HepG2 (cell line): ENCODE measurements at regions not wholly inside any gene's neighbourhood (a gene's known extent, or its start where the extent isn't known, plus 50 kb on each side); places are given as distances from the start of the nearest gene placed in this dataset.

Experiments
- ATAC-seq: fragments of 200-7000 bp; cut with Tn5 transposase; 3 replicates; pipeline ENCODE4 v1.9.1; 2020; ENCODE audit warnings: mild to moderate bottlenecking, moderate library complexity
- BruUV-seq: library from RNA; stranded (reverse); fragments of 400-500 nt; replicated peaks from 2 replicates; lab custom pipeline; 2021; lab: Mats Ljungman, UMichigan
- CTCF ChIA-PET: fragments of 300-600 bp; formaldehyde crosslinking; extraction: SDS; loops from one replicate; lab custom pipeline; 2021; ENCODE audit warnings: low total read pairs, inconsistent platforms, low intra/inter-chr PET ratio; lab: Yijun Ruan, JAX
- POLR2A ChIA-PET: fragments of 350-600 bp; sonication (Branson Sonifier 250); formaldehyde crosslinking; loops from one replicate; lab custom pipeline; 2020; ENCODE audit warnings: antibody characterized with exemption, inconsistent platforms; lab: Yijun Ruan, JAX
- DNase-seq: peaks from one replicate; pipeline ENCODE4 v3.0.0-alpha.2; 2015; ENCODE audit warnings: low spot score
- FAIRE-seq: peaks from 3 replicates; lab custom pipeline; 2011; peaks lifted over from hg19 to GRCh38; lab: Jason Lieb, UNC
- H2AFZ ChIP-seq: one replicate; pipeline ENCODE4 v1.6.1; 2011; ENCODE audit warnings: low read length, inconsistent platforms
- H3K27ac ChIP-seq: fragments of 300-600 bp; 3 replicates; pipeline ENCODE4 v1.8.0; 2011; ENCODE audit warnings: mixed run types, mild to moderate bottlenecking, mixed read lengths, low read length, inconsistent platforms; ENCODE audit not compliant: insufficient read depth; ENCODE audit errors: extremely low read length
- H3K27me3 ChIP-seq, 2 experiments: fragments of 200-600 bp in 1 of 2; 2 replicates in 1 of 2; 3 replicates in 1 of 2; pipeline versions ENCODE4 v1.6.0 to v1.8.0; 2011; ENCODE audit warnings: low read length in 2 of 2, mild to moderate bottlenecking in 2 of 2, moderate library complexity in 2 of 2, inconsistent platforms in 1 of 2; ENCODE audit not compliant: insufficient read depth in 2 of 2, control insufficient read depth in 1 of 2
- H3K36me3 ChIP-seq, 2 experiments: fragments of 200-600 bp in 1 of 2; replicated peaks in 1 of 2; 2 replicates in 1 of 2; 3 replicates in 1 of 2; pipeline versions ENCODE4 v1.5.1 to v1.8.0; 2011; ENCODE audit warnings: low read length in 2 of 2, inconsistent platforms in 1 of 2; ENCODE audit not compliant: insufficient read depth in 2 of 2, control insufficient read depth in 1 of 2
- H3K4me1 ChIP-seq: 2 replicates; pipeline ENCODE4 v1.5.1; 2012; ENCODE audit warnings: low read length, inconsistent platforms; ENCODE audit not compliant: insufficient read depth
- H3K4me2 ChIP-seq: 2 replicates; pipeline ENCODE4 v1.6.0; 2011; ENCODE audit warnings: low read depth, low read length, inconsistent platforms
- H3K4me3 ChIP-seq, 3 experiments: fragments of 200-600 bp in 1 of 3; sonication (generic), shearing (Covaris generic) in 1 of 3; replicated peaks in 1 of 3; 2 replicates each; pipeline ENCODE4 v1.5.1; 2011 to 2016; ENCODE audit warnings: low read length in 3 of 3, inconsistent platforms in 2 of 3, low read depth in 2 of 3, mild to moderate bottlenecking in 2 of 3, control low read depth in 1 of 3, mixed read lengths in 1 of 3; ENCODE audit not compliant: insufficient read depth in 1 of 3
- H3K79me2 ChIP-seq: one replicate; pipeline ENCODE4 v1.6.1; 2011; ENCODE audit warnings: low read length, inconsistent platforms; ENCODE audit not compliant: insufficient read depth
- H3K9ac ChIP-seq: 2 replicates; pipeline ENCODE4 v1.6.0; 2011; ENCODE audit warnings: mild to moderate bottlenecking, low read depth, low read length, inconsistent platforms; ENCODE audit not compliant: insufficient read depth
- H3K9me3 ChIP-seq: 2 replicates; pipeline ENCODE4 v1.5.1; 2012; ENCODE audit warnings: mild to moderate bottlenecking, low read length
- H4K20me1 ChIP-seq: 2 replicates; pipeline ENCODE4 v1.6.0; 2011; ENCODE audit warnings: inconsistent platforms, mild to moderate bottlenecking, low read length, moderate library complexity; ENCODE audit not compliant: insufficient read depth
- ARID2 ChIP-seq: sonication (generic); formaldehyde crosslinking; IDR thresholded peaks from 2 replicates; pipeline ENCODE4 v1.8.1; 2022; ENCODE audit warnings: mild to moderate bottlenecking, missing genetic modification reagents, borderline replicate concordance
- HOXA9 ChIP-seq: sonication (generic); formaldehyde crosslinking; IDR thresholded peaks from 2 replicates; pipeline ENCODE4 v1.8.1; 2022; ENCODE audit warnings: missing genetic modification reagents, mild to moderate bottlenecking, moderate library complexity, borderline replicate concordance
- RFX3 ChIP-seq: IDR thresholded peaks from 2 replicates; pipeline ENCODE4 v1.6.1; 2016; ENCODE audit warnings: missing biosample characterization, missing genetic modification reagents
- SMC3 ChIP-seq: IDR thresholded peaks from 2 replicates; pipeline ENCODE4 v1.6.1; 2011; ENCODE audit warnings: low read length, improper control_type of control experiment
- STAG1 ChIP-seq: sonication (generic); formaldehyde crosslinking; IDR thresholded peaks from 2 replicates; pipeline ENCODE4 v1.4.0; 2020; ENCODE audit warnings: missing genetic modification reagents
- XRCC5 ChIP-seq: fragments of 200-400 bp; formaldehyde crosslinking; optimal IDR thresholded peaks from 2 replicates; pipeline ENCODE3; 2017; ENCODE audit warnings: mild to moderate bottlenecking, low read length
- ZBTB1 ChIP-seq: sonication (generic); formaldehyde crosslinking; IDR thresholded peaks from 2 replicates; pipeline ENCODE4 v1.4.0; 2020; ENCODE audit warnings: missing genetic modification reagents, borderline replicate concordance
- ZEB1 ChIP-seq: IDR thresholded peaks from 2 replicates; pipeline ENCODE4 v1.6.1; 2012; ENCODE audit warnings: mild to moderate bottlenecking, low read depth, inconsistent platforms; ENCODE audit not compliant: insufficient replicate concordance
- ZNF616 ChIP-seq: sonication (generic); formaldehyde crosslinking; IDR thresholded peaks from 2 replicates; pipeline ENCODE4 v1.5.0; 2020; ENCODE audit warnings: low read depth, mild to moderate bottlenecking, missing genetic modification reagents
- WGBS: methylation state at CpG from one replicate; pipeline ENCODE4 v1.1.6; 2017; ENCODE audit warnings: low lambda C conversion rate; 5-methylcytosine and 5-hydroxymethylcytosine counted together
- in situ Hi-C: cut with HindIII; loops from 2 replicates; pipeline ENCODE4 v1.10.0; 2017; ENCODE audit warnings: low pct_unique_long_range_greater_than_20kb; ENCODE audit not compliant: extremely low pct_ligation_motif_present
- intact Hi-C: fragments of 100-400 bp; cut with micrococcal nuclease; formaldehyde crosslinking; loops from one replicate; pipeline ENCODE4 v1.10.0; 2022; ENCODE audit not compliant: unreplicated experiment
- TF ChIP-seq, protein P1 (sequence below): sonication (generic); formaldehyde crosslinking; IDR thresholded peaks from 2 replicates; pipeline ENCODE4 v1.5.0; 2020; ENCODE audit warnings: mild to moderate bottlenecking, missing genetic modification reagents, moderate library complexity

DNA sequence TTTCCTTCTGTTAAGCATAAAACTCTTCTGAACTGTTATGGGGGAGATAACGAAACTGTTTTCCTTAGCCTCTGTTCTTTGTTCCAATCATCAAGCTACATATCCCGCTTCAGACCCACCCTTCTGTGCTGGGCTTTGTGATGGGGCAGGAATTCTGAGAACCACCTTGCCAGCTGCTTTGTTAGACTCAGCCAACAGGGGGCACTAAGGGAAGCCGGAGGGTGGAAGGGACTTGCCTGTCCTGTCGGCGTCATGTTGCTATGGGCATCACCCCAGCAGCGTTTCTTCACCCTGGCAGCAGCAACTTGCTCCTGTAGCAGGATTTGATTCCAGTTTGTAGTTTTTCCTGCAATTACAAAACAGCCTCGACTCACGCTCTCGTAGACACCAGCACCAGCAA lies 169.1 kb downstream of the CAAP1 start:
- 0% methylated on average over 8 of the region's 9 CpGs for WGBS
- Histone ChIP-seq H4K20me1 (no peaks in the 10 kb centered on the region), H3K4me3 (no peak overlapping the region), H3K79me2 (no peaks in the 10 kb centered on the region), H3K27me3 (no peaks in the 10 kb centered on the region), H3K9me3 (no peaks in the 10 kb centered on the region), H3K4me1 (no peaks in the 10 kb centered on the region), H3K9ac (no peak overlapping the region), H3K4me2 (no peak overlapping the region), H3K27ac (no peak overlapping the region), H2AFZ (no peak overlapping the region), H3K36me3 (no peaks in the 10 kb centered on the region)
- in situ Hi-C loops (no loop called here), intact Hi-C loops (no loop called here)
- DNase-seq (peak; percentile 20), ATAC-seq (peak; percentile 94), FAIRE-seq (no peak)
- TF ChIP-seq ZEB1 (no peak), STAG1 (CRISPR knock-in tag) (peak; percentile 28; the same call in 1 of the 2 replicates), RFX3 (CRISPR knock-in tag) (no peak), ARID2 (CRISPR knock-in tag) (no peak), SMC3 (peak; percentile 13; the same call in 1 of the 2 replicates), XRCC5 (peak; percentile 64), ZBTB1 (CRISPR knock-in tag) (no peak), HOXA9 (no peak), ZNF616 (CRISPR knock-in tag) (no peak)
- TF ChIP-seq, protein P1, sequence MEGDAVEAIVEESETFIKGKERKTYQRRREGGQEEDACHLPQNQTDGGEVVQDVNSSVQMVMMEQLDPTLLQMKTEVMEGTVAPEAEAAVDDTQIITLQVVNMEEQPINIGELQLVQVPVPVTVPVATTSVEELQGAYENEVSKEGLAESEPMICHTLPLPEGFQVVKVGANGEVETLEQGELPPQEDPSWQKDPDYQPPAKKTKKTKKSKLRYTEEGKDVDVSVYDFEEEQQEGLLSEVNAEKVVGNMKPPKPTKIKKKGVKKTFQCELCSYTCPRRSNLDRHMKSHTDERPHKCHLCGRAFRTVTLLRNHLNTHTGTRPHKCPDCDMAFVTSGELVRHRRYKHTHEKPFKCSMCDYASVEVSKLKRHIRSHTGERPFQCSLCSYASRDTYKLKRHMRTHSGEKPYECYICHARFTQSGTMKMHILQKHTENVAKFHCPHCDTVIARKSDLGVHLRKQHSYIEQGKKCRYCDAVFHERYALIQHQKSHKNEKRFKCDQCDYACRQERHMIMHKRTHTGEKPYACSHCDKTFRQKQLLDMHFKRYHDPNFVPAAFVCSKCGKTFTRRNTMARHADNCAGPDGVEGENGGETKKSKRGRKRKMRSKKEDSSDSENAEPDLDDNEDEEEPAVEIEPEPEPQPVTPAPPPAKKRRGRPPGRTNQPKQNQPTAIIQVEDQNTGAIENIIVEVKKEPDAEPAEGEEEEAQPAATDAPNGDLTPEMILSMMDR: peak; percentile 69
- ChIA-PET CTCF (no interaction called here), POLR2A (no interaction called here)
- no TSS peak for BruUV-seq
